ENCODE measurements at regions not wholly inside any gene's neighbourhood (a gene's known extent, or its start where the extent isn't known, plus 50 kb on each side); places are given as distances from the start of the nearest gene placed in this dataset.
A peak's percentile ranks its signal among the peaks of the same experiment; 100 is the strongest.

GRCh38 chr18:67379981-67380380 is 136.5 kb downstream of the DSEL start:
- no peak for DNase-seq

GRCh38 chr18:67376372-67376771 is 140.1 kb downstream of the DSEL start:
- no peak for DNase-seq

- DNase-seq = no peak
Measured at GRCh38 chr18:67373636-67374035, 142.9 kb downstream of the DSEL start.

GRCh38 chr18:67367540-67367939 is 149.0 kb downstream of the DSEL start:
- DNase-seq = no peak

- no peak for DNase-seq
Measured at GRCh38 chr18:67363694-67364093, 152.8 kb downstream of the DSEL start.

GRCh38 chr18:67362906-67363305 is 153.6 kb downstream of the DSEL start:
- DNase-seq = no peak

GRCh38 chr18:67359873-67360838 is 156.4 kb downstream of the DSEL start:
- DNase-seq = peak; percentile 41

GRCh38 chr18:67358947-67359346 is 157.6 kb downstream of the DSEL start:
- no peak for DNase-seq

GRCh38 chr18:67354692-67355091 is 161.8 kb downstream of the DSEL start:
- DNase-seq = no peak

- no peak for DNase-seq
Measured at GRCh38 chr18:67354091-67354490, 162.4 kb downstream of the DSEL start.

- DNase-seq = no peak
Measured at GRCh38 chr18:67347438-67347837, 169.1 kb downstream of the DSEL start.

GRCh38 chr18:67342159-67342558 is 174.4 kb downstream of the DSEL start:
- no peak for DNase-seq

GRCh38 chr18:67337696-67338095 is 178.8 kb downstream of the DSEL start:
- no peak for DNase-seq

GRCh38 chr18:67331857-67332256 is 184.7 kb downstream of the DSEL start:
- DNase-seq = no peak

GRCh38 chr18:67319109-67319508 is 197.4 kb downstream of the DSEL start:
- no peak for DNase-seq

GRCh38 chr18:67318651-67319050 is 197.9 kb downstream of the DSEL start:
- no peak for DNase-seq

GRCh38 chr18:67310826-67311225 is 205.7 kb downstream of the DSEL start:
- no peak for DNase-seq

- no peak for DNase-seq
Measured at GRCh38 chr18:67308819-67309218, 207.7 kb downstream of the DSEL start.

- DNase-seq = no peak
Measured at GRCh38 chr18:67305466-67305865, 211.1 kb downstream of the DSEL start.

- no peak for DNase-seq
Measured at GRCh38 chr18:67302043-67302442, 214.5 kb downstream of the DSEL start.

GRCh38 chr18:67301592-67301991 is 214.9 kb downstream of the DSEL start:
- no peak for DNase-seq

- DNase-seq = no peak
Measured at GRCh38 chr18:67300498-67300897, 216.0 kb downstream of the DSEL start.

- no peak for DNase-seq
Measured at GRCh38 chr18:67292814-67293213, 223.7 kb downstream of the DSEL start.

GRCh38 chr18:67290421-67290820 is 226.1 kb downstream of the DSEL start:
- DNase-seq = no peak

- no peak for DNase-seq
Measured at GRCh38 chr18:67285583-67285982, 230.9 kb downstream of the DSEL start.
